Endothelial cell of umbilical vein (primary cell): ENCODE measurements at regions not wholly inside any gene's neighbourhood (a gene's known extent, or its start where the extent isn't known, plus 50 kb on each side); places are given as distances from the start of the nearest gene placed in this dataset.

ENCODE experiments used
- BruUV-seq: library from RNA; stranded (reverse); fragments of 400-500 nt; replicated peaks from 2 replicates; lab custom pipeline; 2021; lab: Mats Ljungman, UMichigan
- CTCF ChIA-PET: fragments of 300-600, 350-600 bp; sonication (Branson Sonifier 250); formaldehyde crosslinking; loops from one replicate; lab custom pipeline; 2021; ENCODE audit warnings: antibody characterized with exemption, inconsistent platforms; lab: Charles Lee
- POLR2A ChIA-PET: fragments of 300-600, 350-600 bp; sonication (Branson Sonifier 250); formaldehyde crosslinking; loops from one replicate; lab custom pipeline; 2021; ENCODE audit warnings: antibody characterized with exemption, inconsistent platforms; lab: Charles Lee
- DNase-seq: peaks from one replicate; pipeline ENCODE4 v3.0.0-alpha.2; 2011; ENCODE audit warnings: low read depth, low spot score
- FAIRE-seq: peaks from 2 replicates; lab custom pipeline; 2011; peaks lifted over from hg19 to GRCh38; lab: Jason Lieb, UNC
- H2AFZ ChIP-seq: 2 replicates; pipeline ENCODE4 v1.6.0; 2012; ENCODE audit warnings: low read depth, low read length, control low read depth, inconsistent platforms
- H3K27ac ChIP-seq: 2 replicates; pipeline ENCODE4 v1.5.1; 2011; ENCODE audit warnings: low read depth, mild to moderate bottlenecking, control low read depth, low read length, moderate library complexity; ENCODE audit not compliant: insufficient read depth
- H3K27me3 ChIP-seq, 2 experiments: 2 replicates each; pipeline versions ENCODE4 v1.6.0 to v1.6.1; 2011; ENCODE audit warnings: low read length in 2 of 2, mixed read lengths in 1 of 2; ENCODE audit not compliant: control insufficient read depth in 2 of 2, insufficient read depth in 2 of 2
- H3K36me3 ChIP-seq, 2 experiments: 2 replicates in 1 of 2; 3 replicates in 1 of 2; pipeline ENCODE4 v1.5.1; 2011; ENCODE audit warnings: low read length in 2 of 2, mild to moderate bottlenecking in 1 of 2, moderate library complexity in 1 of 2; ENCODE audit not compliant: control insufficient read depth in 2 of 2, insufficient read depth in 2 of 2; ENCODE audit errors: extremely low read depth in 1 of 2
- H3K4me1 ChIP-seq: 3 replicates; pipeline ENCODE4 v1.5.1; 2011; ENCODE audit warnings: mild to moderate bottlenecking, low read length; ENCODE audit not compliant: control insufficient read depth, insufficient read depth; ENCODE audit errors: extremely low read depth
- H3K4me2 ChIP-seq: 2 replicates; pipeline ENCODE4 v1.6.1; 2011; ENCODE audit warnings: low read length, control low read depth, mixed read lengths; ENCODE audit not compliant: insufficient read depth
- H3K4me3 ChIP-seq, 3 experiments: fragments of 200-600 bp in 1 of 3; sonication (generic), shearing (Covaris generic) in 1 of 3; replicated peaks in 1 of 3; 2 replicates each; pipeline ENCODE4 v1.5.1; 2011 to 2016; ENCODE audit warnings: control low read depth in 3 of 3, low read length in 3 of 3, mild to moderate bottlenecking in 2 of 3, inconsistent platforms in 1 of 3, low read depth in 1 of 3, moderate library complexity in 1 of 3; ENCODE audit not compliant: insufficient read depth in 1 of 3
- H3K79me2 ChIP-seq: 2 replicates; pipeline ENCODE4 v1.6.0; 2012; ENCODE audit warnings: low read length, inconsistent platforms; ENCODE audit not compliant: control insufficient read depth, insufficient read depth
- H3K9ac ChIP-seq: replicated peaks from 2 replicates; pipeline ENCODE3; 2011; ENCODE audit warnings: low read length, control low read depth; ENCODE audit not compliant: insufficient read depth; ENCODE audit errors: extremely low read depth
- H3K9me1 ChIP-seq: replicated peaks from 3 replicates; pipeline ENCODE4 v1.6.0; 2011; ENCODE audit warnings: mild to moderate bottlenecking, low read length; ENCODE audit not compliant: control insufficient read depth, insufficient read depth; ENCODE audit errors: extremely low read depth
- H3K9me3 ChIP-seq: replicated peaks from 2 replicates; pipeline ENCODE4 v1.5.1; 2012; ENCODE audit warnings: low read length, inconsistent platforms; ENCODE audit not compliant: control insufficient read depth, insufficient read depth
- H4K20me1 ChIP-seq: replicated peaks from 2 replicates; pipeline ENCODE3; 2011; ENCODE audit warnings: mild to moderate bottlenecking, low read length; ENCODE audit not compliant: control insufficient read depth, insufficient read depth; ENCODE audit errors: extremely low read depth
- EZH2 ChIP-seq: IDR thresholded peaks from 2 replicates; pipeline ENCODE4 v1.6.1; 2012; ENCODE audit warnings: borderline replicate concordance, low read depth, mild to moderate bottlenecking, moderate library complexity, low read length, inconsistent platforms; ENCODE audit not compliant: severe bottlenecking
- FOS ChIP-seq: IDR thresholded peaks from 2 replicates; pipeline ENCODE4 v1.6.1; 2011; ENCODE audit warnings: mild to moderate bottlenecking, low read length, moderate library complexity, borderline replicate concordance; ENCODE audit not compliant: insufficient read depth
- GATA2 ChIP-seq: IDR thresholded peaks from 2 replicates; pipeline ENCODE4 v1.7.0; 2011; ENCODE audit warnings: low read depth, mild to moderate bottlenecking, moderate library complexity, mixed read lengths, low read length; ENCODE audit not compliant: insufficient read length, insufficient read depth
- JUN ChIP-seq: IDR thresholded peaks from 2 replicates; pipeline ENCODE4 v1.6.1; 2011; ENCODE audit warnings: borderline replicate concordance, low read depth; ENCODE audit not compliant: insufficient read length, insufficient read depth
- MYC ChIP-seq: IDR thresholded peaks from one replicate; pipeline ENCODE4 v1.6.1; 2011; ENCODE audit warnings: mild to moderate bottlenecking, low read depth, low read length
- POLR2A ChIP-seq: IDR thresholded peaks from 2 replicates; pipeline ENCODE4 v1.6.1; 2012; ENCODE audit warnings: low read depth, mild to moderate bottlenecking, control low read depth, low read length
- POLR2AphosphoS5 ChIP-seq: IDR thresholded peaks from 2 replicates; pipeline ENCODE4 v1.6.1; 2012; ENCODE audit warnings: low read depth, mild to moderate bottlenecking, control low read depth, low read length, moderate library complexity; ENCODE audit not compliant: insufficient read depth
- dilution Hi-C: fragments of 300-500 bp; cut with MboI; formaldehyde crosslinking; loops from one replicate; pipeline ENCODE4 v1.15.0; 2019; ENCODE audit warnings: low sequenced_read_pairs; ENCODE audit not compliant: extremely low pct_ligation_motif_present
- intact Hi-C: fragments of 100-400 bp; cut with micrococcal nuclease; formaldehyde crosslinking; loops from one replicate; pipeline ENCODE4 v1.10.0; 2022
- TF ChIP-seq, protein P1 (sequence below): IDR thresholded peaks from 2 replicates; pipeline ENCODE4 v1.6.1; 2011; ENCODE audit not compliant: insufficient read depth, insufficient read length
- TF ChIP-seq, protein P2 (sequence below), 2 donors: IDR thresholded peaks; 1 replicate in 1 of 2; 2 replicates in 1 of 2; pipeline ENCODE4 v1.5.1; 2011; ENCODE audit warnings: low read length in 2 of 2, mild to moderate bottlenecking in 2 of 2, moderate library complexity in 2 of 2, control low read depth in 1 of 2, inconsistent platforms in 1 of 2, low read depth in 1 of 2; ENCODE audit not compliant: insufficient read depth in 1 of 2; ENCODE audit errors: extremely low read depth in 1 of 2

DNA sequence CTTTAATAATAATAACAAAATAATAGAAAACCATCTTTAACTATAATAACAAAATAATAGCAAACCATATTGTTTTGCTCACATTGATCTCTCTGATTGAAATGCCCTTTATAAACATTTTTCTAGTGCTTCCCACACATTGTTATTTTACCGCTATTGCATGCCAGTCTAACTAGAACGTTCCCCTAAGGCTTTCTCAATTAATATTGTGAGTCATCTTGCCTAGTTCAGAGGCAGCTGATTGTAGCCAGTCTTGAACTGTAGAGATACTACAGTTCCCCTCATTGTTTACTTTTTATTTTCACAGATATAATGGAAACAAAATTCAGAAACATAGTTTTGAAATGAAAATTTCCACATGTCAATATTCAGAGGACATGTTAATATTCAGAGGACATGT, 192.3 kb upstream of the ADGRL4 start:
- Histone ChIP-seq H2AFZ (no peak overlapping the region), H3K36me3 (no peaks in the 10 kb centered on the region), H4K20me1 (no peaks in the 10 kb centered on the region), H3K4me2 (no peak overlapping the region), H3K4me3 (no peak overlapping the region), H3K9me1 (no peaks in the 10 kb centered on the region), H3K79me2 (no peaks in the 10 kb centered on the region), H3K27me3 (no peaks in the 10 kb centered on the region), H3K9me3 (no peaks in the 10 kb centered on the region), H3K27ac (no peak overlapping the region), H3K4me1 (peaks cover 10% of the 10 kb centered on the region), H3K9ac (no peak overlapping the region)
- CTCF ChIA-PET, result interaction anchor here (0.6 to 4.4 kb wide), 4 partner anchors 36 to 510 kb away, joined by 3 to 186 read pairs (median 3); no protein-coding TSS in a partner anchor
- intact Hi-C loops, result no loop called here
- peak; percentile 28 for FAIRE-seq
- TF ChIP-seq POLR2A, result no peak
- TF ChIP-seq JUN, result peak; percentile 66
- no peak for TF ChIP-seq MYC
- peak; percentile 62 for TF ChIP-seq FOS
- TF ChIP-seq, protein P1, sequence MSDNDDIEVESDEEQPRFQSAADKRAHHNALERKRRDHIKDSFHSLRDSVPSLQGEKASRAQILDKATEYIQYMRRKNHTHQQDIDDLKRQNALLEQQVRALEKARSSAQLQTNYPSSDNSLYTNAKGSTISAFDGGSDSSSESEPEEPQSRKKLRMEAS, result no peak
- no peak for TF ChIP-seq GATA2
- TF ChIP-seq POLR2AphosphoS5, result no peak
- no peak for TF ChIP-seq EZH2
- TF ChIP-seq, protein P2, sequence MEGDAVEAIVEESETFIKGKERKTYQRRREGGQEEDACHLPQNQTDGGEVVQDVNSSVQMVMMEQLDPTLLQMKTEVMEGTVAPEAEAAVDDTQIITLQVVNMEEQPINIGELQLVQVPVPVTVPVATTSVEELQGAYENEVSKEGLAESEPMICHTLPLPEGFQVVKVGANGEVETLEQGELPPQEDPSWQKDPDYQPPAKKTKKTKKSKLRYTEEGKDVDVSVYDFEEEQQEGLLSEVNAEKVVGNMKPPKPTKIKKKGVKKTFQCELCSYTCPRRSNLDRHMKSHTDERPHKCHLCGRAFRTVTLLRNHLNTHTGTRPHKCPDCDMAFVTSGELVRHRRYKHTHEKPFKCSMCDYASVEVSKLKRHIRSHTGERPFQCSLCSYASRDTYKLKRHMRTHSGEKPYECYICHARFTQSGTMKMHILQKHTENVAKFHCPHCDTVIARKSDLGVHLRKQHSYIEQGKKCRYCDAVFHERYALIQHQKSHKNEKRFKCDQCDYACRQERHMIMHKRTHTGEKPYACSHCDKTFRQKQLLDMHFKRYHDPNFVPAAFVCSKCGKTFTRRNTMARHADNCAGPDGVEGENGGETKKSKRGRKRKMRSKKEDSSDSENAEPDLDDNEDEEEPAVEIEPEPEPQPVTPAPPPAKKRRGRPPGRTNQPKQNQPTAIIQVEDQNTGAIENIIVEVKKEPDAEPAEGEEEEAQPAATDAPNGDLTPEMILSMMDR (IDR thresholded peaks at IDR 0.05; ENCODE audit: extremely low read depth in 1 of 2, insufficient read depth in 1 of 2, low read depth in 1 of 2, low read length in 2 of 2), result no peak
- peak; percentile 72 for DNase-seq
- POLR2A ChIA-PET, result no interaction called here
- dilution Hi-C loops, result no loop called here
- no TSS peak for BruUV-seq
